Esophagus muscularis mucosa (tissue), 3 donors: ENCODE measurements at regions not wholly inside any gene's neighbourhood (a gene's known extent, or its start where the extent isn't known, plus 50 kb on each side); places are given as distances from the start of the nearest gene placed in this dataset.

Experiments used
- CTCF ChIP-seq, 3 experiments: fragments of 200-600 bp in 2 of 3; fragments of 450-650 bp in 1 of 3; sonication (generic) in 2 of 3; IDR thresholded peaks; one replicate each; pipeline ENCODE4 v1.5.1; 2017 to 2019; ENCODE audit warnings: antibody characterized with exemption in 3 of 3, mild to moderate bottlenecking in 2 of 3, moderate library complexity in 1 of 3
- POLR2A ChIP-seq: fragments of 450-650 bp; IDR thresholded peaks from one replicate; pipeline ENCODE4 v1.6.1; 2017; ENCODE audit warnings: antibody characterized with exemption, moderate library complexity, mild to moderate bottlenecking, low read depth

GRCh38 chr14:81831128-81831820, 297.6 kb upstream of the SEL1L start:
- TF ChIP-seq CTCF (IDR thresholded peaks at IDR 0.05): no peak
- no peak for TF ChIP-seq POLR2A
